ENCODE measurements at regions not wholly inside any gene's neighbourhood (a gene's known extent, or its start where the extent isn't known, plus 50 kb on each side); places are given as distances from the start of the nearest gene placed in this dataset.

GRCh38 chr9:28824432-28824963 lies 1251.2 kb upstream of the C9orf72 start:
- FAIRE-seq (no peak), DNase-seq (ENCODE audit: insufficient read length, low spot score) (no peak)
- TF ChIP-seq CTCF (IDR thresholded peaks at IDR 0.05; ENCODE audit: insufficient read depth, missing control alignments): no peak

- no peak for TF ChIP-seq CTCF (IDR thresholded peaks at IDR 0.05; ENCODE audit: insufficient read depth, missing control alignments)
- FAIRE-seq: no peak
- DNase-seq (ENCODE audit: insufficient read length, low spot score): no peak
These were observed 1259.0 kb upstream of the C9orf72 start for GRCh38 chr9:28832168-28832770.

GRCh38 chr9:28834156-28834555 lies 1260.9 kb upstream of the C9orf72 start:
- TF ChIP-seq CTCF (IDR thresholded peaks at IDR 0.05; ENCODE audit: insufficient read depth, missing control alignments): no peak
- no peak for FAIRE-seq
- DNase-seq (ENCODE audit: insufficient read length, low spot score): no peak

GRCh38 chr9:28839778-28840430 lies 1266.6 kb upstream of the C9orf72 start:
- no peak for FAIRE-seq
- no peak for DNase-seq (ENCODE audit: insufficient read length, low spot score)
- TF ChIP-seq CTCF (IDR thresholded peaks at IDR 0.05; ENCODE audit: insufficient read depth, missing control alignments): no peak

- no peak for DNase-seq (ENCODE audit: insufficient read length, low spot score)
- FAIRE-seq: no peak
- TF ChIP-seq CTCF (IDR thresholded peaks at IDR 0.05; ENCODE audit: insufficient read depth, missing control alignments): no peak
These were observed 1268.5 kb upstream of the C9orf72 start for GRCh38 chr9:28841775-28842174.

GRCh38 chr9:28847331-28847730 lies 1274.0 kb upstream of the C9orf72 start:
- no peak for FAIRE-seq
- DNase-seq (ENCODE audit: insufficient read length, low spot score): no peak
- TF ChIP-seq CTCF (IDR thresholded peaks at IDR 0.05; ENCODE audit: insufficient read depth, missing control alignments): no peak

- no peak for FAIRE-seq
- no peak for TF ChIP-seq CTCF (IDR thresholded peaks at IDR 0.05; ENCODE audit: insufficient read depth, missing control alignments)
These were observed 1275.4 kb upstream of the C9orf72 start for GRCh38 chr9:28848671-28849070.

More at GRCh38 chr9:28848671-28849070, 1275.4 kb upstream of the C9orf72 start:
- DNase-seq (ENCODE audit: insufficient read length, low spot score): no peak

Measured in D721Med (cell line).